ENCODE measurements at regions not wholly inside any gene's neighbourhood (a gene's known extent, or its start where the extent isn't known, plus 50 kb on each side); places are given as distances from the start of the nearest gene placed in this dataset.

- DNase-seq (ENCODE audit: low read depth in 1 of 2, low spot score in 1 of 2): no peak
- in situ Hi-C loops (cut with HindIII; ENCODE audit: low pct_unique_long_range_greater_than_20kb, low sequenced_read_pairs): no loop called here
- no peak for TF ChIP-seq JUND (IDR thresholded peaks at IDR 0.05; ENCODE audit: low read depth)
Measured at GRCh38 chr14:96143906-96144305, 60.7 kb upstream of the BDKRB2 start.

GRCh38 chr14:96145116-96145864, 59.3 kb upstream of the BDKRB2 start:
- no peak for TF ChIP-seq JUND (IDR thresholded peaks at IDR 0.05; ENCODE audit: low read depth)
- in situ Hi-C loops (cut with HindIII; ENCODE audit: low pct_unique_long_range_greater_than_20kb, low sequenced_read_pairs): no loop called here
- no peak for DNase-seq (ENCODE audit: low read depth in 1 of 2, low spot score in 1 of 2)

- no peak for TF ChIP-seq JUND (IDR thresholded peaks at IDR 0.05; ENCODE audit: low read depth)
- DNase-seq (ENCODE audit: low read depth in 1 of 2, low spot score in 1 of 2): peak; percentile 76 to 96
- in situ Hi-C loops (cut with HindIII; ENCODE audit: low pct_unique_long_range_greater_than_20kb, low sequenced_read_pairs): no loop called here
Measured at GRCh38 chr14:96146131-96146771, 58.4 kb upstream of the BDKRB2 start.

- no peak for TF ChIP-seq JUND (IDR thresholded peaks at IDR 0.05; ENCODE audit: low read depth)
- peak in 1 of 2 experiments; percentile 27 for DNase-seq (ENCODE audit: low read depth in 1 of 2, low spot score in 1 of 2)
- in situ Hi-C loops (cut with HindIII; ENCODE audit: low pct_unique_long_range_greater_than_20kb, low sequenced_read_pairs): no loop called here
Measured at GRCh38 chr14:96148631-96149030, 56.0 kb upstream of the BDKRB2 start.

- in situ Hi-C loops (cut with HindIII; ENCODE audit: low pct_unique_long_range_greater_than_20kb, low sequenced_read_pairs): no loop called here
- no peak for TF ChIP-seq JUND (IDR thresholded peaks at IDR 0.05; ENCODE audit: low read depth)
Measured at GRCh38 chr14:96149131-96149530, 55.5 kb upstream of the BDKRB2 start.

GRCh38 chr14:96150214-96150613, 54.4 kb upstream of the BDKRB2 start:
- TF ChIP-seq JUND (IDR thresholded peaks at IDR 0.05; ENCODE audit: low read depth): no peak
- DNase-seq (ENCODE audit: low read depth in 1 of 2, low spot score in 1 of 2): no peak
- in situ Hi-C loops (cut with HindIII; ENCODE audit: low pct_unique_long_range_greater_than_20kb, low sequenced_read_pairs): no loop called here

More at GRCh38 chr14:96149131-96149530, 55.5 kb upstream of the BDKRB2 start:
- no peak for DNase-seq (ENCODE audit: low read depth in 1 of 2, low spot score in 1 of 2)

GRCh38 chr14:96151242-96151641, 53.4 kb upstream of the BDKRB2 start:
- in situ Hi-C loops (cut with HindIII; ENCODE audit: low pct_unique_long_range_greater_than_20kb, low sequenced_read_pairs): no loop called here
- TF ChIP-seq JUND (IDR thresholded peaks at IDR 0.05; ENCODE audit: low read depth): no peak

GRCh38 chr14:96153003-96153402, 51.6 kb upstream of the BDKRB2 start:
- in situ Hi-C loops (cut with HindIII; ENCODE audit: low pct_unique_long_range_greater_than_20kb, low sequenced_read_pairs): no loop called here
- no peak for TF ChIP-seq JUND (IDR thresholded peaks at IDR 0.05; ENCODE audit: low read depth)
- no peak for DNase-seq (ENCODE audit: low read depth in 1 of 2, low spot score in 1 of 2)

More at GRCh38 chr14:96151242-96151641, 53.4 kb upstream of the BDKRB2 start:
- no peak for DNase-seq (ENCODE audit: low read depth in 1 of 2, low spot score in 1 of 2)
